Suprapubic skin (tissue), 4 donors: ENCODE measurements at regions not wholly inside any gene's neighbourhood (a gene's known extent, or its start where the extent isn't known, plus 50 kb on each side); places are given as distances from the start of the nearest gene placed in this dataset.

Experiments
- DNase-seq, 2 donors: peaks; one replicate each; pipeline ENCODE4 v3.0.0-alpha.2; 2019; ENCODE audit warnings: low spot score in 2 of 2
- H3K27ac ChIP-seq: fragments of 200-600 bp; sonication (generic); one replicate; pipeline ENCODE4 v1.5.1; 2019
- H3K27me3 ChIP-seq: fragments of 200-600 bp; sonication (generic); one replicate; pipeline ENCODE4 v1.5.1; 2019
- H3K36me3 ChIP-seq: fragments of 200-600 bp; sonication (generic); one replicate; pipeline ENCODE4 v1.5.1; 2019
- H3K4me1 ChIP-seq: fragments of 200-600 bp; sonication (generic); one replicate; pipeline ENCODE4 v1.5.1; 2019
- H3K4me3 ChIP-seq: fragments of 200-600 bp; sonication (generic); one replicate; pipeline ENCODE4 v1.5.1; 2019; ENCODE audit warnings: mild to moderate bottlenecking
- H3K9me3 ChIP-seq: fragments of 200-600 bp; sonication (generic); one replicate; pipeline ENCODE4 v1.5.1; 2019
- CTCF ChIP-seq, 2 donors: fragments of 200-600 bp in 1 of 2; fragments of 450-650 bp in 1 of 2; sonication (generic) in 1 of 2; IDR thresholded peaks; one replicate each; pipeline ENCODE4 v1.5.1; 2016 to 2019; ENCODE audit warnings: antibody characterized with exemption in 2 of 2, mild to moderate bottlenecking in 1 of 2, moderate library complexity in 1 of 2
- EP300 ChIP-seq: sonication (generic); formaldehyde crosslinking; IDR thresholded peaks from one replicate; pipeline ENCODE4 v1.6.1; 2017; ENCODE audit warnings: antibody characterized with exemption
- POLR2A ChIP-seq, 2 donors: fragments of 450-650 bp; IDR thresholded peaks; one replicate each; pipeline ENCODE4 v1.6.1; 2017; ENCODE audit warnings: antibody characterized with exemption in 2 of 2, mild to moderate bottlenecking in 2 of 2, moderate library complexity in 2 of 2
- POLR2AphosphoS5 ChIP-seq, 3 donors: sonication (generic); formaldehyde crosslinking; IDR thresholded peaks; one replicate each; pipeline ENCODE4 v1.6.1; 2017; ENCODE audit warnings: antibody characterized with exemption in 3 of 3
- WGBS: methylation state at CpG from one replicate; pipeline ENCODE4 v1.1.5; 2018; 5-methylcytosine and 5-hydroxymethylcytosine counted together

- no peak for DNase-seq
- H3K9me3 ChIP-seq, result no peaks in the 10 kb centered on the region
- no peak overlapping the region for H3K4me3 ChIP-seq
- H3K27me3 ChIP-seq, result no peaks in the 10 kb centered on the region
- no peaks in the 10 kb centered on the region for H3K36me3 ChIP-seq
- 54% methylated on average over 6 of the region's 6 CpGs for WGBS
- H3K27ac ChIP-seq, result no peak overlapping the region
- TF ChIP-seq POLR2AphosphoS5 (IDR thresholded peaks at IDR 0.05) (no peak), EP300 (no peak), CTCF (IDR thresholded peaks at IDR 0.05) (no peak), POLR2A (IDR thresholded peaks at IDR 0.05) (no peak)
- H3K4me1 ChIP-seq, result peaks cover 7% of the 10 kb centered on the region
Measured at GRCh38 chr14:34302654-34303053, 159.4 kb downstream of the SPTSSA start.

- no peaks in the 10 kb centered on the region for H3K9me3 ChIP-seq
- WGBS, result 42% methylated on average over 3 of the region's 3 CpGs
- H3K27me3 ChIP-seq, result no peaks in the 10 kb centered on the region
- H3K27ac ChIP-seq, result no peak overlapping the region
- H3K4me1 ChIP-seq, result peaks cover 8% of the 10 kb centered on the region
- H3K4me3 ChIP-seq, result no peak overlapping the region
- no peak for DNase-seq
- TF ChIP-seq CTCF (IDR thresholded peaks at IDR 0.05), result peak; percentile 23 to 40
- TF ChIP-seq POLR2A (IDR thresholded peaks at IDR 0.05), result no peak
- no peaks in the 10 kb centered on the region for H3K36me3 ChIP-seq
Measured at GRCh38 chr14:34300882-34301734, 160.9 kb downstream of the SPTSSA start.

GRCh38 chr14:34300330-34300729, 161.7 kb downstream of the SPTSSA start:
- H3K27ac ChIP-seq, result no peak overlapping the region
- TF ChIP-seq EP300, result no peak
- no peak for TF ChIP-seq POLR2A (IDR thresholded peaks at IDR 0.05)
- no peak for TF ChIP-seq POLR2AphosphoS5 (IDR thresholded peaks at IDR 0.05)
- TF ChIP-seq CTCF (IDR thresholded peaks at IDR 0.05), result no peak
- H3K9me3 ChIP-seq, result no peaks in the 10 kb centered on the region
- peaks cover 8% of the 10 kb centered on the region for H3K4me1 ChIP-seq
- H3K4me3 ChIP-seq, result no peak overlapping the region
- 22% methylated on average over 3 of the region's 3 CpGs for WGBS
- no peak for DNase-seq
- no peaks in the 10 kb centered on the region for H3K36me3 ChIP-seq
- H3K27me3 ChIP-seq, result no peaks in the 10 kb centered on the region

GRCh38 chr14:34299360-34299759, 162.7 kb downstream of the SPTSSA start:
- 69% methylated on average over 3 of the region's 3 CpGs for WGBS
- H3K9me3 ChIP-seq, result no peaks in the 10 kb centered on the region
- peaks cover 8% of the 10 kb centered on the region for H3K4me1 ChIP-seq
- no peak for TF ChIP-seq POLR2AphosphoS5 (IDR thresholded peaks at IDR 0.05)
- TF ChIP-seq EP300, result no peak
- no peak for TF ChIP-seq CTCF (IDR thresholded peaks at IDR 0.05)
- no peak for TF ChIP-seq POLR2A (IDR thresholded peaks at IDR 0.05)
- no peak overlapping the region for H3K4me3 ChIP-seq
- no peaks in the 10 kb centered on the region for H3K36me3 ChIP-seq
- H3K27ac ChIP-seq, result no peak overlapping the region
- DNase-seq, result no peak
- H3K27me3 ChIP-seq, result no peaks in the 10 kb centered on the region

- DNase-seq, result no peak
- WGBS, result 39% methylated on average over 6 of the region's 6 CpGs
- Histone ChIP-seq H3K4me3 (no peak overlapping the region), H3K9me3 (no peaks in the 10 kb centered on the region), H3K27ac (no peak overlapping the region), H3K36me3 (no peaks in the 10 kb centered on the region), H3K4me1 (peaks cover 8% of the 10 kb centered on the region), H3K27me3 (no peaks in the 10 kb centered on the region)
- no peak for TF ChIP-seq CTCF (IDR thresholded peaks at IDR 0.05)
- TF ChIP-seq POLR2A (IDR thresholded peaks at IDR 0.05), result no peak
- TF ChIP-seq POLR2AphosphoS5 (IDR thresholded peaks at IDR 0.05), result no peak
- TF ChIP-seq EP300, result no peak
Measured at GRCh38 chr14:34297786-34298520, 164.1 kb downstream of the SPTSSA start.
